GM19467 (cell line): ENCODE measurements at regions not wholly inside any gene's neighbourhood (a gene's known extent, or its start where the extent isn't known, plus 50 kb on each side); places are given as distances from the start of the nearest gene placed in this dataset.
"Not testable (repeated sequence)": the region's sequence is repeated elsewhere in the genome, so short reads cannot be mapped to it uniquely, and the experiment has no call there.

Experiments used
- ATAC-seq: cut with Tn5 transposase; IDR thresholded peaks from one replicate; pipeline ENCODE4 v1.9.1; 2021; ENCODE audit warnings: mild to moderate bottlenecking, moderate library complexity; ENCODE audit not compliant: unreplicated experiment

DNA sequence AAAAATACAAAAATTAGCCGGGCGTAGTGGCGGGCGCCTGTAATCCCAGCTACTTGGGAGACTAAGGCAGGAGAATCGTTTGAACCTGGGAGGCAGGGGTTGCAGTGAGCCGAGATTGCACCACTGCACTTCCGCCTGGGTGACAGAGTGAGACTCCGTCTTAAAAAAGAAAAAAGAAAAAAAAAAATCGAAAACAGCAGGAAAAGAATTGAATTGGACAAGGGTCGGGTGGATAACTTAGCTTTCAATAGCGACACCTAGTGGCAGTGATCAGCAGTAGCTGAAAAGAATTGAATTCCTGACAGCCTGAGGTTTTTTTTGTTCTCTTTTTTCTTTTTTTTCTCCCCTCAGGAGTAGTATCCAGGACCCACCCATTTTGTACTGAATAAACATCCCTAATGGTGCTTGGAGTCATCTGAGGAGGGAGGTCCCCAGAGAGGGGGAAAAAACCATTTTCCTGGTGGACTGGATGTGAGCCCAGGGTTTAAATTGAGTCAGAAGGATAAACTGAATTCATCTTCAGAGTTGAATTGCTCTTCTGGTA lies 55.1 kb downstream of the CYCS start:
- ATAC-seq, result no peak

GRCh38 chr7:25068502-25069213 lies 56.4 kb downstream of the CYCS start:
- ATAC-seq, result no peak

GRCh38 chr7:25067726-25068501 lies 57.1 kb downstream of the CYCS start:
- ATAC-seq, result no peak

DNA sequence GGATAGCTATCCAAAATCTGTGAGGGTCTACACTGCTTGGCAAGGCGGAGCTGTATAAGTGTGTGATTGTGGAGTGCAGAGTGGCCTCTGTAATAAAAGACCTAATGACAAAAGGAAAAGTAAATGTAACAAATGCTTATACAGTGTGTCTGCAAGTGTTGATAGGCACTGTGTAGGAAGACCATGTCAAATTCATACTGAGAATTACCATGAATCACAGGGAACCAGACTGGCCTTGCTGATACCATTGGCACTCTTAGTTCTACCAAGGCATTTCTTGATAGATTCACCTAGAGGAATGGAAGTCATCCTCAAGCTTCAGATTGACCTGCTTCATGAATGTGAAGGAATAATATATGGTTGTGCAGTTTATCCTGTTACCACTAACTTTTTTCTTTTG lies 58.8 kb downstream of the CYCS start:
- no peak for ATAC-seq

DNA sequence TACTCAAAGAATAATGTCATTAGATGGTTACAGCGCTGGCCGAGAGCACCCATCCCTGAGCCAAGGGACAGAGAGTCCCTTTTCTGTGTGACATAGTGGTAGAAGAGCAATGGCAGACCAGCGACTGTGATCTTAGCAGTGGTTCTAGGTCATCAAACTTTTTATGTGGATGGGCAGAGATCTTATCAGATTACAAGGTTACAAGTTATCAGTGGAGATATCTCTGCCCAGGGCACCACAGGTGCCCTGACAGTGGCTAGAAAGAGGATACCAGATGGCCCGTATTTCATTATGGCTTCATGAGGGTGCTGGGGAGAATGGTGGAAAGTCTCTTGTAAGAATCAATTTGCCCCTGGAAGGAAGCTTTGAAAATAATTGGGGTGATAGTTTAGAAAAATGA lies 62.7 kb downstream of the CYCS start:
- no peak for ATAC-seq

DNA sequence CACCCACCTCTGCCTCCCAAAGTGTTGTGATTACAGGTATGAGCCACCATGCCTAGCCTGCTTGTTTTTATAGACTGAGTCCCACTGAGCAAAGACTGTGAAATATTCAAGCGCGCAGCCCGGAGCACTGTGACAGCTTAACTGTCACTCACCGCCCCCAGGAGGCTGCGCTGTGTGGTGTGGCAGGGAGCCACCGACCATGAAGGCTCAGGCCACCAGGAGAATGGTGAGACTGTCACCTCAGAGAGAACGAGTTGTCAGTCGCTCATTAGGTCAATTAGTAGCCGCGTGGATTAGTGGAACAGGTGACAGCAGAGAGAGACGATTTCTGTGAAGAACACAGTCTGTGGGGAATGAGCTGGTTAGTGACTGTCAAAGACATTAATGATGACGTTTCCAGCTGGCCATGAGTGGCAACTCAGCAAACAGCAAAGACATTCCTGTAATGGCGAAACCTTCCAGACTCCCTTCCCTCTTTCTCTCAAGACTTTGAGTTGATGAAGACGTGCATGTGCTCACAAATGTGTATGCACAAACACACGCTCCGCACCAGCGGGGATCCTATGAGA lies 64.5 kb downstream of the CYCS start:
- no peak for ATAC-seq

DNA sequence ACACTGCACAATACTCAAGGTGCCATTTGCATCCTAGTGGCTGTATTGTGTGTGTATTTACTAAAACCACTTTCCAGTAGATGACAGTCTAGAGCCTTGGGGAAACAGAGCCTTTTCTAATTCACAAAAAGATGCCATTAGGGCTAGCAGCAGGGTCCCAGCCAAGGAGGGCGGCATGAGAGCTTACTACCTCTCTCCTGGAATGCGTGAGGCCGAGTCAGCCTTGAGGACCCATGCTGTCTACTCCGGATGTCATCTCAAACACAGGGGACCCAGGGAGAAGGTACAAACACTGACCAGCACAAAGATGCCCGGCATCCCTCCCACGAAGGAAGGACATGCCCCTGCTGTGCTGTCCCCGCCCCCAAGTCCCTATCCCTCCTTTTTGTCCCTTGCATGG lies 65.5 kb downstream of the CYCS start:
- ATAC-seq, result no peak

DNA sequence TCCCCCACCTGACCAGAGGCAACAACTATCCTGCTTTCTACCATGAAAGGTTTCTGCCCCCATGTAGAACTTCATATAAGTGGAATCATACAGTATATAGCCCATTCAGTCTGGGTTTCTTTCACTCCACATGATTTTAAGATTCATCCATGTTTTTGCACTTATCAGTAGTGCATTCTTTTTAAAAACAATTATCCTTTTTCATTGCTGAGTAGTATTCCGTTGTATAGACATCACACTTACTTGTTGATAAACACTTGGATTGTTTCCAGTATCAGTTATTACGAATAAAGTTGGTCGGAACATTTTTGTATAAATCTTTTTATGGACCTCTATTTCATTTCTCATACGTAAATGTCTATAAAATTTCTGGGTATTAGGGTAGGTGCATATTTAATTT lies 68.7 kb downstream of the CYCS start:
- ATAC-seq, result no peak

DNA sequence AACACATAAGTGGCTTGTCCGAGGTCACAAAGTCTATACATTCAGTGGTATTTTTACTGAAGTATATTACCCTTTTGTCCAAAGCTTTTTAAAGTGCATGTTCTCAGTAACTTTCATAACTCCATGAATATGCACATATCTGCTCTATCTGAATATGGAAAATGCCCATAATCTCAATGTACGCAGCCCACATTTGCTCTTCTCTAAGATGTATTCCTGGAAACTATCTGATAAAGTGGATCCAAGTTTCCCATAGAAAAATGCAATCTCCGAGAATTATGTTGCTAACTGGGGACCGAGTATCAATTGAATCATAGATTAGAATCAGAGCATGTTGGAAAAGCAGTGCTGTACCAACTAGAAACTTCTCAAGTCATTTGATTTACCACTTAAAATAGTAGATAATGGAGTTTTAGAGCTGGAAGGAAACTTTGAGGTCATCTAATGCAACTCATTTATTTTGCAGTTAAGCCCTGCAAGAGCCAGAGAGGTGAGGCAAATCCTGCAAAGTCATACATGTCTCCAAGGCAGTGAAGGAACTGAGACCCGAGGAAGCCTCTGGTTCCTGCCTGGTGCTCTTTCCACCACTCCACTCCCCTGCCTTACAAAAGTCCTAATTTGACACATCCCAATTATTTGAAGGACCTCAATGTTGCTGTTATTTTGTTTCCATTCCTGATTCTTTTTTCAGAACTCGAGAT lies 69.4 kb downstream of the CYCS start:
- no peak for ATAC-seq

DNA sequence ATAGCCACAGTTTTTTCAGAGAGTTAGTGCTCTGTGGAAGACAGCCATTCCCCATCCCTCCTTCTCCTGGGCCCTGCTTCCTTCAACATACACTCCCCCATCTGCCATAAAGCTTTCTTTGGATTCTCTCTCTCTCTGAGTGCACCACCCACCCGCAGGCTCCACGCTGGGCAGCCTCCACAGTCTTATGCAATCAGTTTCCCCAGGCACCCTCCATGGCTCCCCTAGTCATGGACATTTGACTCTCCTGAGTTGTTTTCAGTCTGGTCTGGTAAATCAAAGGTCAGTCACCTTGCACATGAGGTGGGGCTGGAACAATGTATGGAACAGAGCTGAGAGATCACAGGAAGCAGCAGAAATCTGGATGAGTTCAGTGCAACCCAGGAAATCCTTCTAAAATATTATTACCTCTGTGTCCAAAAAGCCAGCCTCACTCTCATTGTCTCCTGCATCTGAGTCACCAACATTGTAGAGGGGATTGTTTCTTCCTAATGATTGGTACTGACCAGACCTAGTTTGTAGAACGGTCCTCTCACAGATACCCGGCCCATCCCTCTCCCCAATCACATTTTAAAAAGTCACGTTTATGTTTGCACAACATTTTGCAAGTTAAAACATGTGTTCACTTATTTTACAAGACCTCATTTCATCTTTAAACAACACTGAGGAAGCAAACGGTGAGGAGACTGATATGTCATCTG lies 70.1 kb downstream of the CYCS start:
- ATAC-seq, result no peak

DNA sequence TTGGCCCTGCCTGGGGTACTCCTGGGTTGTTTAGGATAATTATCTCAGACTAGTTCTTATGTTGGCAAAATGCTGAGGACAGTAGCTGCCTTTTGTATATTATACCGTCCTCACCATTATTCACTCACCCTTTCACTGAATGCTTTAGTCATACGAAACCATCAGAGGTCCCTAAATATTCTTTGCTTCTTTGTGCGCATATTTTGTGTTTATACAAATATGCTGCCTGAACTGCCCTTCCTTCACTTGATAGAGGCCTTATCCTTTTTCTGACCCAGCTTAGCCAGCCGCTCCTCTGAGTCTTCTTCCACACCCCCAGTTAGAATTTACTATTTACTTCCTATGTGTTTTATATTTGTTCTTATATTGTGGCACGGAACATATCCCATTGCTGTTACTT lies 70.2 kb upstream of the OSBPL3 start:
- no peak for ATAC-seq

GRCh38 chr7:25048444-25048834 lies 68.5 kb upstream of the OSBPL3 start:
- no peak for ATAC-seq

DNA sequence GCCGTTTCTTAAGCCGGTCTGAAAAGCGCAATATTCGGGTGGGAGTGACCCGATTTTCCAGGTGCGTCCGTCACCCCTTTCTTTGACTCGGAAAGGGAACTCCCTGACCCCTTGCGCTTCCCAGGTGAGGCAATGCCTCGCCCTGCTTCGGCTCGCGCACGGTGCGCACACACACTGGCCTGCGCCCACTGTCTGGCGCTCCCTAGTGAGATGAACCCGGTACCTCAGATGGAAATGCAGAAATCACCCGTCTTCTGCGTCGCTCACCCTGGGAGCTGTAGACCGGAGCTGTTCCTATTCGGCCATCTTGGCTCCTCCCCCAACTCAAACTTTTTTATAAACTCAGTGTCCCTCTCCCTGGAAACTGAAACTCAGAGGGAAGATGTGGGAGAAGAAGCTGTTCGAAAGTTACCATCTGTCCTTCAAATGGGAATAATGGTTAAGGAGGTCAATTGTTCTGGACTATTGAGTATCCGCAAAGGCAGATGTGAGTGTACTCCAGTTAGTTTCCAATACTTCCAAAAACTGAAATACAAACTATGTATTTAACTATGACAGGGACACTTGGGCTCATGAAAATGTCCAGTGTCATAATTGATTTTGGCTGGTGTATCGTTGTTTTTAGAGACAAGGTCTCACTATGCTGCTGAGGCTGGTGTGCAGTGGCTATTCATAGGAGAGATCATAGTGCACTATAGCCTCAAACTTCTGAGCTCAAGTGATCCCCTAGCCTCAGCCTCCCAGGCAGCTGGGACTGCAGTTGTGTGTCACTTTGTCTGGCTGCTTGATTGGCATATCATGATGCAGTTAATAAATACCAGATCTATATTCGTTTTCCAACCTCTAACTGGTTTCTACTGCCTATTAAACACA lies 67.8 kb upstream of the OSBPL3 start:
- not testable (repeated sequence) for ATAC-seq

- no peak for ATAC-seq
Measured at GRCh38 chr7:25037325-25037724, 57.3 kb upstream of the OSBPL3 start.

DNA sequence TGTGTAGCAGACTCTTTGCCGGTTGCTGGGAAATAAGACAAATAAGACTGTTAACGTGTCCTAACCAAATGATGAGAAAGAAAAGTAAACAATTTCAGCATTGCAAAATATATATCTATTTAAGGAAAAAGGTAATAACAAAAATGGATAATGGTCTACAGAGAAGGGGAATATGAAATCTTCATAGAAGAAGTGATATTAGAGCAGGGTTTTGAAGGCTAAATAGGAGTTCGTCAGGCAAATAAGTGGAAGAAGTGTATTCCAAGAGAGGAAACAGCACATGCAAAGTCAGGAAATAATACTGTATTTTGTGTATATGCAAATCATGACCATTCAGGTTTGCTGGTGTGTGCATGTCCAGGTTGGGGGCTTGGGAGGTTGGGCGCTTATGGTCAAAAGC lies 55.3 kb upstream of the OSBPL3 start:
- no peak for ATAC-seq

DNA sequence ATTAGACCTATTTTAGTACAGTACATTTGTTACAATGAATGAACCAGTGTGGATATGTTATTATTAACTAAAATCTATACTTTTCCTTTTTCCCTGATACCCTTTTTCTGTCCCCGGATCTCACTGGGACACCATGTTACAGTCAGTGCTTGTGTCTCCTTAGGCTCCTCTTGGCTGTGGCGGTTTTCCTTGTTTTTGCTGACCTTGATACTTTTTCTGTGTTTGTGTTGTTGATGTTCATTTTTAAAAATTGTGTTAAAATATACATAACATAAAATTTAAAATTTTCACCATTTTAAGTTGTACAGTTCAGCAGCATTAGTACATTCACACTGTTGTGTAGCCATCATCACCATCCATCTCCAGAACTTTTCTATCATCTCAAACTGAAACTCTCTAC lies 54.2 kb upstream of the OSBPL3 start:
- no peak for ATAC-seq

DNA sequence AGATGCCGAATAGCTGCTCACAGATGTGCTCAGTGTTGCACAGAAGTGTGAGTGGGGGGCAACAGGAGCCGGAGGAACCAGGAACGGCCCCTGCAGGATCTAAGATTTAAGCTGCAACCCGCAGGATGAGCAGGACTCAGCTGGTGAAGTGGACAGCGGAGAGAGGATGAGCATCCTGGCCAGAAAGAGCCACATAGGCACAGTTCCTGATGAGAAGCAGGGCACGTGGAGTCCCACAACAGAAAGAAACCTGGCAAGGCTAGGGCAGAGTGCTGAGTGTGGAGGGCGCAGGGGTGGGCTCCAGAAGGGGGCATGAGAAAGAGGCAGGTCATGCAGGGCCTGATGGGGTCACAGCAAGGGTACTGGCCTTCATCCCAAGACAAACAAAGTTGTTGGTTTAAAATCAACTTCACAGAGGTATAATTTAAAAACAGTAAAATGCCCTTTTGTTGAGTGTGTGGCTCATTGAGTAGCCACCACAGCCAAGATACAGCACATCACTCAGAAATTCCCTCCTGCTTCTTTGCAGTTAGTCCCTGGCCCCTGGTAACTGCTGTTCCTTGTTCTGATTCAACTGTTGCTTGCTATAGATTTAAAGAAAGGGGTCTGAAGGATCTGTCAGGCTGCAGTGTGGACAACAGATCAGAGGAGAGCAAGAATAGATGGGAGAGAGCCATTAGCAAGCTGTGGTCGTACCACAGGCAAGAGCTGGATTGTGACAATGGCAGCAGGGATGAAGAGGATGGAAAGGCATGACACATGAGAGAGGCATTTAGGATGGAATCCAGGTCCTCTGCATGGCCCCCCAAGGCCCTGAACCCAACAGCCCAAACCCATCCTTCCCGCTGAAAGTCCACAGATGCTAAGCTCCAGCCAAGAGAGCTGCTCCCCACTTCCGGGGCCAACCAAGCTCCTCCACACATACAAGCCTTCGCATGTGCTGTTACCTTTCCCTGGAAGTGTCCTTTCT lies 53.1 kb upstream of the OSBPL3 start:
- no peak for ATAC-seq

GRCh38 chr7:25031432-25031831 lies 51.5 kb upstream of the OSBPL3 start:
- peak; percentile 38 for ATAC-seq

DNA sequence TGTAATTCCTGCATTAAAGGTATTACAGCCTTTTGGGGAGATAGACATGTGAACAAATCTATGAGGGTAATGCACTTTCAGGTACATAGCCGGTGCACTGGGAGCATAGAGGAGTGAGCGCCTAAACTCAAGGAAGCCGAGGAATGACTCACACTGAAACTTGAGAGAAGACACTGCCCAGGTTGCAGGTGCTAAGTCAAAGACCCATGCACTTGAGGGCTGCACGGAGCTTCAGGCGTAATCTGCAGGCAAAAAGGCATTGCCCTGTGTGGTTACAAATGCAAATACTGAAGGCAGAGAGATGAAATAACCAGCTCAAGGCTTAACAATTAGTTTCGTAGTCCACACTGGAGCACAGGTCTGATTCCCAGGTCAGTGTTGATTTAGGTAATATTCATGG lies 51.0 kb upstream of the OSBPL3 start:
- peak; percentile 89 for ATAC-seq
